Effector CD4-positive, alpha-beta T cell (primary cell): ENCODE measurements at regions not wholly inside any gene's neighbourhood (a gene's known extent, or its start where the extent isn't known, plus 50 kb on each side); places are given as distances from the start of the nearest gene placed in this dataset.
"Not testable (repeated sequence)": the region's sequence is repeated elsewhere in the genome, so short reads cannot be mapped to it uniquely, and the experiment has no call there.

Source experiments
- DNase-seq: peaks from one replicate; pipeline ENCODE4 v3.0.0-alpha.2; 2020

DNA sequence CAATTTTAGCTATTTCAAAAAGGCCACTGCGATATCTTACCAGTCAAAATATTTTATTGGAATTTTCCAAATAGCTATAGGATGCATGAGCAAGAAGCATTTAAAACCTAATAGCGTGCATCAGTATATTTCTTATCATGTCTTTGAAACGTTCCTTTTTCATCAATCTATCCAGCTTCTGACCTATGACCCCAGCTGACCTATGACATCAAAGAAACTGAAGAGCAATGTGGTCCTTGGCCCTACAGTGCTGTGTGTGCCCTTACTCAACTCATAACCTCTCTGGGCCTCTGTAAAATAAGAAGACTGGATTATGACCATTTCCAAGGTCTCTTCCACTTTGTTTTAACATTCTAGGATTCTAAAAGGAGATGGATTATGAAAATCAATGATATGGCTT lies 118.2 kb downstream of the ZNF22 start:
- no peak for DNase-seq

DNA sequence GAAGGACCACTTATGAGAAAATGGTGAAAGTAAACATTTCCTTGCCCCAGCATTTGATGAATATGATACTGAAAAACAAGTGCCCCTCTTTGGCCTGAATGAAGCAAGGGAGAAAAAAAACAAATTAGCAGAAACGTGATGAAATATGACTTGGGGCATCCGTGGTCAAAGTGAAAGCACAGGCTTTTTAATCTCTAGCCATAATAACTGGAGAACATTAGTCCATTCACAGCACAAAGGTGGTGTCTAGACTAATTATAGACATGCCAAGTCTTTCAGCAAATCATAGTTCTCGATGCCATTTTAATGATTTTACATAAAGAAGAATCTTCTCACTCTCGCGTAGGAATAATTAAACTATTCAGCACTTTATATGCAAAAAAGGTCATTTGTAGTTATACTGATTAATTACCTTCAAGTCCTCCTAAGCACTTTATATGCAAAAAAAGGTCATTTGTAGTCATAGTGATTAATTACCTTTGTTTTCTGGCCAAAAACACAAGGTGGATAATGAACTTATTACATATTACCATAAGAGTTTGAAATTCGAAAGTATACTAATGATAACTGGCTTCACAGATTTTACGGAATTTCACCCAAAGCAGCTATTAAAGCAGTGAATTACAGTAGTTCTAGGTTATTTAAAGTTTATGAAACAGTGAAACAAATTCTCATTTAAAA lies 121.6 kb downstream of the ZNF22 start:
- not testable (repeated sequence) for DNase-seq

DNA sequence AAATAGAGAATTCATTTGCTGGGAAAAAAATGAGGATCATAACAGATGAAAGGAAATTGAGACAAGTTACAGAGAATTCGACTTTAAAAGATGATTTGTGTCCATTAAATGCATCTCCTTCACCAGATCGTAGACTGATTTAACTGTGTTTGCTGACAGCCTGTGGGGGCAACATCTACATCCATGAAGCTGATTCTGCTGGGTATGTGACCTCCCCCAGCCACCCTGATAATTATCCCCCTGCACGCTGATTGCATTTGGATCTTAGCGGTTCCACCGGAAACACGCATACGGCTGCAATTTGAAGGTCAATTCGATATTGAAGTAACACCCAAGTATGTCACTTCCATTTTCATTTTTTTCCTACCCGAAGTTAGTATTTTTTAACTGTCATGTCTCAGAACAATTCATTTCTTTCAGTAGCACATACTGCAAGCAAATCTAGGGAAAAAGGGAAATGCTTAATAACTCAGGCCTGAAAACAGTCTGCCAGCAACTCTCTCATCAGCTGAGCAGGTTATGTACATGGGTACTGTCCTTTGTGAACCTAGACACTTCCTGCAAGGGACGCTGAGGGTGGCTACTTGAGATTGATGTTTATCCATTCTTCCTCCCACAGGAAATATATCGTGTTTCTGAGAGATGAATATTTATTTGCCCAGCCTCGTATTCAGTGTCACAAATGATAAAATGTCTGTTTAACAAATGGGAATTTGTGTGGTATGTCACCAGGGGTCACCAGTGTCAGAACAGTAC lies 134.9 kb downstream of the ZNF22 start:
- no peak for DNase-seq

DNA sequence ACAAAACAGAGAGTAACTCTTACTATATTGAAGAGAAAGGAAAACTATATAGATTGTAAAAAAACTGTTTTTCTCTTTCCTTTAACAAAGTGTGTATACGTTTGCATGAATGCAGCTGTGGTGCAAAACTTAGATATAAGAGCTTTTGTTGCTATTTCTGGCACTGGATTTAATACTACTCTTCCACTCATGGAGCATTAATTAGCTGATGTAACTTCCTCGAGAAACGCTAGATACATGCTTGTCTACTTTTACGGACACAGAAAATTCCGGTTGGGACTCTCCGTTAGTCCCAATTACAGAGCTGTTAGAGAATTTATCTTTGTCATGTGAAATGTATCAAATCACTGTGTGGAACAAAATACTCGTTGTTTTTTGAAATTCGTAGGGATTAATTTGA lies 135.5 kb downstream of the ZNF22 start:
- no peak for DNase-seq

DNA sequence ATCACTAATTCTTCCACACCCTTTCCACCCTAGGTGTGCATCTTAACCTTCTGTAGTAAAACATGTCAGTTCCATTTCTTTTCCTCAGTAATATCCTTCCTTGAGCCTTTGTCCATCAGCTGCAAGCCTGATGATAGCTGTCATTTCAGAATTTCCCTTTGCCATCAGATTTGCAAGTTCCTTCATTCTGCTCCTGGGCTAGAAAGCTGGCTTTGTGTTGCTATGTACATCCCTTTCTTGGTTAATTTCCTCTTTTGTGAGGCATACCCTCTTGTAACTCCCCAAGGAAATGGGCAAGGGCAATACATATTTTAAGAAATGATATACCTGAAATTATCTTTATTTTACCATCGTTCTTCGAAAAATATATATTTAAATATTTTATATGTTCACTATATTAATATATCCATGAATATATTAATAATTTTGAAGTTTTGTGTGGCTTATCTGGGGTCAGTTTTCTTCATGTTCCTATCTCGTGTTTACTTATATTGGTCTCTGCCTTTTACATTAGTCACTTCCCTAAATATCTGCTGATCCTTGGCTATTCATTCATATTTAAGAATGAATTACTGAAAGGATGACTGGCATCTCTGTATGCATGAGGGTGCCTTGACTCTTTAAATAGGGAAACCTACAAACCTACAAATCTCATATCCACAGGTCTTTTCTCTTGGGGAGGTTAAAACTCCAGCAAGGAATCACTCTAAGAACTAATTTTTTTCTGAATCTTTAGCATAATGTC lies 143.8 kb downstream of the ZNF22 start:
- DNase-seq: no peak

DNA sequence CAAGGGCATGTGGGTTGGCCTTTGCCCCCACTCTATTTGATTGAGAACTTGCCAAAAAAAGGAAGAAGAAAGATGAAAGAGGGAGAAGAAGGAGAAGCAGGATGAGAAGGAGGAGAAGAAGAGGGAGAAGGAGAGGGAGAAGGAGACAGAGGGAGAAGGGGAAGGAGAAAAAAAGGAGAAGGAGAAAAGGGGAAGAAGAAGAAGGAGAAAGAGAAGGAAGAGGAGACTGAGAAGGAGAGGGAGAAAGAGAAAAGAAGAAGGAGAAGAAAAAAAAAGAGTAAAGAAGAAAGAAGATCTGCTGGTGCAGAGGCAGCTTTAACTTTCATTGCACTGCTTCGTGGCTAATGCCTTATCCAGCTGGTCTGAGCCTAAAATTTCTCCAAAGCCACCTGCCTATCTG lies 144.4 kb downstream of the ZNF22 start:
- not testable (repeated sequence) for DNase-seq

DNA sequence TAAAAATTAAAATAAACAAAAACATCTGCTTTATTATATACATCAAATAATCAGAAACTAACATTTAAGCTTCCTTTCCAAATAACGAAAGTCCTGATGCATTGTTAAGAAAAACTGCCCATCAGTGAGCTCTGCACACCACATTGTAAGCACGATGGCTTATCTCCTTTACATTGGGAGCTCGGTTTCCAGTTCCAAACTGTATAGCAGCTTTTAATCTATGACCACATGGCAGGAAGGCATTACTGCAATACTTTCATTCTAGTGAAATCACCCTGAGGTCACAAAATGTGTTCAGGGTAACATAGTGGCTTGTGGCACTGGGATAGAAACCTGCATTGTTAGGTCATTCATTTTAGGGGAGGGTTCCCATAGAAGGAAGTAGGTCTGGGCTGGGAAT lies 146.3 kb downstream of the ZNF22 start:
- no peak for DNase-seq

DNA sequence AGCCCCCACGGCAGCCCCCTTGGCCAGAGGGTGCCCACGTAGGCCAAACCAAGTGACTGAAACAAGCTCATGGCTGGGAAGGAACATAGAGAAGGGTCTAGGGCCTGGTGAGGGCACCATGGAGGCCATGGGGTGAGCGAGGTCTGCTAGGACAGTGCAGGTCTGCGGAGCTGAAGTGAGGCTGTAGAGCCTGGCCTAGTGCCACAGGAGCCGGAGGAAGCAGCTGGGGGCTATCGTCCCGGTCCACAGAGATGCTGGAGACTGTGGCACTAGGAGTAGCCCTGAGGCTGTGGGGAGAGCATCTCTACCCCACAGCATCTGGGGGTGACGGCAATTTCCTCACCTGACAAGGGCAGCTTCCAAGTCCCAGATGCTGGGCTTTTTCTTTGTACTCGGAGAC lies 150.3 kb downstream of the ZNF22 start:
- DNase-seq: no peak

DNA sequence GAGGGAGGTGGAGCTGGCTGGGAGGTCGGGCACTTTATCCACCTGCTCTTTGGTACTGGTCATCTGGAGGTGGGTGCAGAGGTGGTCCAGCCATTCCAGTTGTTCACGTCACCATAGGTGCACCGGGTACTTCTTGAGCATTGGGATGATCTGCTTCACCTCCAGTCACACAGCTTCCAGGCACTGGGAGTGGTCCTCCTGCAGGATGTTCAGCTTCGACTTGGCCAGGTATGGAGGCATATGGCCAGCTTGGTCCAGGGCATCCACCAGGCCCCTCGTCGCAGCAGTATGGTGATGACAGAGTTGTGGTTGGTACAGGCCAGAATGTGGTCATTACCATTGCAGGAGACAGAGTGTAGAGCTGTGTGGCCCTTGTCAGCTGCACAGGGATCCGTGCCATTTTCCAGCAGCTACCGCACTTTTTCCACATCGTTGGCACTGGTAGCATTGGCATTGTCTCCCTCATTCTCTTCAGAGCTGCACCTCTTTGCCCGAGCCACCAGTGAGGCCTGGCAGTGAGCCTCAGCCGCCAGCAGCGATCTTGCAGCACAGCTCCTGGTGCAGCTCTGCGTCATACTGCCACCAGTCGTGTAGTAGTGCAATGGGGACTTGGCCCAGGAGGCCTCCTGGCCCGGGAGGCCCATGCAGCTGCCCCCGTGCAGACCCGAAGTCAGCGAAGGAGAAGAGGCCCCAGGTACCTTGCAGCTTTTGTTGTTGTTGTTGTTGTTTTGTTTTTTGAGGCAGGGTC lies 150.9 kb downstream of the ZNF22 start:
- DNase-seq: no peak

DNA sequence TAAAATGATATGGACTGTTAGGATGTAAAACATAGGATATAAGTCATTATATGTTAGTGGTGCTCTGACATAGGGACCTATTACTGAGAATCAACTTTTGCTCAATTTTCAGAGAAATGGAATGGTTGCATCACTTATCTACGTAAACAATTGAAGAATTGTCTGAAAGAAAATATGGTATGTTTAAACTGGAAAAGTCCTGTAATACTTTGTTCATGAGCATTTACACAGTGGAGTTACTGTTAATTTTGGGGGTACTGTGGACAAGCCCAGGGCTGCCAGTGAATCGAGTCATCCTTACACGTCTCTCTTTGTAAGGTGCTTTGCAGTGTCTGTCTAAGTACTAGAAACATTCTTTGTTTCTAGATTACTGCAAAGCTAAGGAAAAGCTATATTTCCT lies 152.0 kb downstream of the ZNF22 start:
- no peak for DNase-seq

DNA sequence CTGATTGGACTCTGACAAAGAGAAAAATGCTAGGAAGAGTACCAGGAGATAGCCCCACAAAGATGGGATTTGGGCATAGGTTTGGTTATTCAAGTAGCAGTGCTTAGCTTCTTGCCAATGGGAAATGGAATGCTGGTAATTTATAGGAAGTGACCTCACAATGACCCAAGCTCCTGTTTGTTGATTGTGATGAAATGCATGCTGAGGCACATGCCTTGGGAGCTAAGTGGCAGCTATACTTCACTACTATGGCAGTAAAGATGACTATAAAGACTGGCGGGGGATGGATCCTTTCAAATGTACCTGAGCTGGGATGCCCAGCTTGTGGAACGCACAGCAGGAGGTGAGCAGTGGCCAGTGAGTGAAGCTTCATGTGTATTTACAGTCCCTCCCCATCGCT lies 153.8 kb downstream of the ZNF22 start:
- no peak for DNase-seq

DNA sequence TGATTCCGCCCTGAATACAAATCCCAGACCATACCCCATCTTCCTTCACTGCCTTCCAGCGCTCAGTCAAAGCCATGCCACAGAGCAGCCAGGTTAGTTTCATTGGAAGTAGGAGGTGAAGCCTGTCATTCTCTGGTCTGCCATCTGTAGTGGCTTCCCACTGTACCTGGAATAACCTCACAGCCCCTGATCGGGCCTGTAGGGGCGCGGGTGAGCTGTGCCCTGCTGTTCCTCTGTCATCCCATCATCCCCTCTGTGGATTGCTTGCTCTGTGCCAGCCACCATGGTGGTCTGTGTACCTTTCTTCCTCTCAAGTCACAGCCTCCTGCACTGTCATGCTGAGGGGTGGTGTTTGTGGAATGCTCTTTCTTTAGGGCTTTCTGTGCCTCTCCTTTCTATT lies 155.1 kb downstream of the ZNF22 start:
- DNase-seq: no peak

DNA sequence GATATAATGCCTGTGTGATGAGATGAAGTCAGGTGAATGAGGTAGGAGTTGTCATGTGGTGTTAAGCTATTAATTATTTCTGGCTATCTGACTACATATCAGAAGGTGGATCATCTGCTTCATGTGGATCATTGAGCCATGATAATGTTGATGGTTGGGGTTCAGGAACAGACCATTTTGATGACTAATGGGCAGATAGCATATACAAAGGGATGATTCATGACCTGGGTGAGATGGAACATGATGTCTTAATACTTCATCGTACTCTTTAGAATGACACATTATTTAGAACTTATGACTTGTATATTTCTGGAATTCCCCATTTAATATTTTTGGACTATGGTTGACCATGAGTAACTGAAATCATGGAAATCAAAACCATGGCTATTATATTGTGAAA lies 155.1 kb downstream of the OR13A1 start:
- DNase-seq: no peak

DNA sequence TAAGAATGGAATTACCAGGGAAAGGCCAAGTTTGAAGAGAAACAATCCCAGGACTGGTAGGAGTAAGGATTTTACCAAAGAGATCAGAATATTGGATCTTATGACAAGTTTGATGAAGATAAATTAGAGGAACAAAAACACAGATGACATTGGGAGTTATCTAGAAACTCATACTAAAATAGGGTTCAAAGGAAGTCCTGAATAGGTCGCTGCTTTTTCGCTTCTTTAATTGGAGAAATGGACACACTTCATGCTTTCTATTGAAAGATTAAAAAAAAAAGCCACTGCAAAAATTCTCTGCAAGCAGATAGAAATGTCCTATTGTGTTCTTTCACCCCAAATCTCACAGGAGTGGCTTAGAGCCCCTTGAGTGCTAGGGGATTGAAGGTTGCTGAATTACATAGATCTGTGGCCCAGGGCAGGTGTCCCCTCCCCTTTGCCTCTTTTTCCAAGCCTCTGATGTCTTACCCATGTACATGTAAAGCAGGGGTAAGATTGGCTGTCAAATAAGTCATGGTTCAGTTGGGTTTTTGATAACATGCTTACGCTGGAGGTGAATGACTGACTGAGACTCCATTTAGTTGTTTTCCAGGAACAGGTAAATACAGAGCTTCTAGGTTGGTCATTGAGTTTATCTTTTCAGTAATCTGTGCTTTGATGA lies 152.0 kb downstream of the OR13A1 start:
- DNase-seq: no peak

DNA sequence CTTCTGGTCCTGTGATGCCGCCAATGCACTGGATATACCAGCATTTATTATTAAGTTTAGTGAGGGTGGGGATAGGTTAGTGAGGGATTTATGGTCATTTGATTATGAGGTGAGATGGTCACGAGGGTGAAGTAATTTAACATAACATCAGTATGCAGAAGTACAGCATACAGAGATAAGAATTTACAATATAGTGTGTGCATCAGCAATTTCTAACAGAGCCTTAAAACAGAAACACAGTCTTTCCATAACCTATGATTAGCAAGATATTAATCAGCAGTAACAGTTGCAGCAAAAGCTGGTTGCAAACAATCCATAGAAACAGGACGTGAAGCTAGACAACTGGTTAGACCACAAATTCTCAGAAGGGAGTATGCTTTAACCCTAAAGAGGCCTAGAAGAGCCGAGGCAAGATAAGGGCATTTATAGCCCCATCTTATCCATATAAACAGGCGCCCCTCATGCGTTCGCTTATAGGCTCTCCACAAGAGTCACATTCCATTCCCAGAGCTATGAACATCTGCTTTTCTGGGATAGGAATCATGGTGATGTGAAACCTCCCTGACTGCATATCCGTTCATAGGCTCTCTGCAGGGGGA lies 139.8 kb downstream of the OR13A1 start:
- not testable (repeated sequence) for DNase-seq

DNA sequence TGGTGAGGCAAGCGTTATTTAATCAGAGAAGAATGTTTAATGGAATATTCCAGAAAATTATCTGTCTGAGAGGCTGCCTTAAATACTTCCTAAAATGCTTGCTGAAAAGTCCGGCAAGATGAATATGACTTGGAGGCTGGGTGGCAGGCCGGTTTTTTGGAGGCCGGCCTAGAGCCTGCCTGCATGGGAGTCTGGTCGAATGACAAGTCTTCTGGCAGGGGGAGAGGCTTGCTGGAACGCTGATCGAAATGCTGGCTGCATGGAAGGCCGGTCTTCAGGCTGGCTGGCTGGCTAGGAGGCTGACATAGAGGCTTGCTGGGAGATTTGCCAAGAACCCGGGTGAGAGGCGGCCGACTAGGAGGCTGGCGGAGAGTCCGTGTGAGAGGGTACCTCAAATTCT lies 135.7 kb downstream of the OR13A1 start:
- DNase-seq: no peak

DNA sequence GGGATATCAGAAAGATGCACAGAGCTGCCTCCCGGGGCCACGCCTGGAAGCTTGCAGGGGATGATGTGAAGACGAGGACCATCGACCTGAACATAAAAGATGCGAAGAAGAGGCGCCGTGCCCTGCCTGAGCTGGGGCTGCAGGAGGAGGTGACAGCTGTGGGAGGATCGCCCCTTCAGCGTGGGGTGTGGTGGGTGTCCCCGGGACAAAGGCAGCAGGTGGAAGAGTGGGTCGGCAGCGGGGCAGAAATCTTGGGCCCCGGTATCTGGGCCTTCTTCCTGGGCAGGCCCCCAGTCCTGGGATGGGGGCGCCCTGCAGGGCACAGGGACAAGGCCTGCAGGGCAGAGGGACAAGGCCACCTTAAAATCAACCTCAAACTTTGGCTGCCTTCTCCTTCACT lies 134.9 kb downstream of the OR13A1 start:
- DNase-seq: no peak

DNA sequence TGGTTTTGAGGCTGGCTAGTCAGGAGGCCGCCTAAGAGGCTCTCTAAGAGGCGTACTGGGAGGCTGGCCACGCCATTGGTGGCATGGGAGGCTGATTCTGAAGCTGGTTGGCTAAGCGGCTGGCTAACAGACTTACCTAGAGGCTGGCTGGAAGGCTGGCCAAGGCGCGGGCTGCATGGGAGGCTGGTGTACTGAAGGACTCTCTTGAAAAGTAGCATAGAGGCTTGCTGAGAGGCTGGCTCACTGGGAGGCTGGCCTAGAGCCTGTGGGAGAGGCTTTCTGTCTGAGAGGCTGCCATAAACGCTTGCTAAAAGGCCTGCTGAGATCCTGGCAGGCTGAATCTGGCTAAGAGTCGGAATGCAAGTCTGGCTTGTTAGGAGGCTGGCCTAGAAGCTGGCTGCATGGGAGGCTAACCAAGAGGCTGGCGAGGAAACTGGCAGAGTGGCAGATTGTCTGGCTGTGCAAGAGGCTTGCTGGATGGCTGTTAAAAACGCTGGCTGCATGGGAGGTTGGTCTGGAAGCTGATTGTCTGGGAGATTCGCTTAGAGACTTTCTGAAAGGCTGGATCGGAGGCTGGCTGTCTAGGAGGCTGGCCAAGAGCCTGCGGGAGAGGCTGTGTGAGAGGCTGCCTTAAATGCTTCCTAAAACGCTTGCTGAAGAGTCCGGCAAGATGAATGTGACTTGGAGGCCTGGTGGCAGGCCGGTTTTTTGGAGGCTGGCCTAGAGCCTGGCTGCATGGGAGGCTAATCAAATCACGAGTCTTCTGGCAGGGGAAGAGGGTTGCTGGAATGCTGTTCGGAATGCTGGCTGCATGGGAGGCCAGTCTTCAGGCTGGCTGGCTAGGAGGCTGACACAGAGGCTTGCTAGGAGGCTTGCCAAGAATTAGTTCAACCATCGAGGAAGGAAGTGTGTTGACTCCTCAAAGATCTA lies 134.2 kb downstream of the OR13A1 start:
- no peak for DNase-seq

DNA sequence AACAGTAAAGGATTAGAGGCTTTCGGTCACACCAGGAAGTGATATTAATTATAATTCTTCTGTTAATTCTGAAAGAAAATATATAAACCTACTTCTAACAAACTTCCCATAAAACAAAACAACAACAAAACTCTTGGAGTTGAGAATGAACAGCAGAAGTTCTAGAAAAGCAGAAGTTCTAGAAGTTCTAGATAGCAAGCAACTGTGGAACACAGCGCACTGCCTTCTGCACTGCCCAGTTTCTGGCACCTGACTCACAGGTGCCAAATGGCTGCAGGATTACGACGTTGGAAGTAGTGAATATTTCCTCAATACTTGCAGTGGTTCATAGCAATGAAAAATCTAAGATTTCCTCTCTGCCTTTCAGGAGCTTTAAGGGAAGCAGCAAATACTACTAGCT lies 132.2 kb downstream of the OR13A1 start:
- no peak for DNase-seq

DNA sequence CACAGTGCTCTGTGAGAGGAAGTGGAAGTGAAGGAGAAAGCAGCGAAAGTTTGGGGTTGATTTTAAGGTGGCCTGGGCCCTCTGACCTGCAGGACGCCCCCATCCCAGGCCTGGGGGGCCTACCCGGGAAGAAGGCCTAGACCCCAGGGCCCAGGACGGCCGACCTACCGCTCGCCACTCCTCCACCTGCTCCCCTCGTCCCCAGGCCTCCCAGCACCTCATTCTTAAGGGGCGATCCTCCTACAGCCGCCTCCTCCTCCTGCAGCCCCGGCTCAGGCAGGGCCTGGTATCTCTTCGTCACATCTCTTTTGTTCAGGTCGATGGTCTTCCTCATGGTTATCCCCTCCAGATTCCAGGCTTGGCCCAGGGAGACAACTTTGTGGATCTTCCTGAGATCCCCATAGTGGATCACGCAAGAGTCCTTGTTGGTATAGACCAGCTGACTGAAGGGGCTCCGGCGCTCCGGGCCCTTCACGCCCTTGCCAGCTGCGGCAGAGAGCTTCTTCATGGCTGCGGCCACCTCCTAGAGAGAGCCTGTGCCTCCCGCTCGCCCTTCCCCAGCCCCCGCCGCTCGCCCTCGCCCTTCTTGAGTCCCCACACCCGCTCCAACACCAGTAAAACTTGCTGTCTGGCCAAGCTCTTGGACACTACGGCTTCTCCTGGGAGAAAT lies 117.5 kb downstream of the OR13A1 start:
- no peak for DNase-seq
